ENCODE measurements at regions not wholly inside any gene's neighbourhood (a gene's known extent, or its start where the extent isn't known, plus 50 kb on each side); places are given as distances from the start of the nearest gene placed in this dataset.

DNA sequence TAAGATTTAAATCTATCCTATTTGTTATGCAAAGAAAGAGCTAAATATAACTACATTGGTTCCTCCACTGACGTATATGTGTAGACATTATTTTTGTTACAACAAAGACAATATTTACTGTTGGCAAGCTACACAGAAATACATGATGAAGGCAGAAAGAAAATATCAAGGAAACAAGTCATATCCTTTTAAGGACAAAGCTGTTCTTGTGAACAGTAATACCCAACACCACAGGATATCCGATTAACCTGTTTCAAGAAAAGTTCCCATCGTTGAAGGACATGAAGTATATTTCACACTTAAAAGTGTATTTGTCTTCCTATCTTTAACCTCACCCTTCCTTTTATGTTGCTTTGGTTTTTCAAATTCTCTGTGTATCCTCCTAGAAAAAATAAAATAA, 235.8 kb upstream of the AADAT start:
- 64% methylated on average over 2 of the region's 3 CpGs for WGBS (ENCODE audit: insufficient coverage)
- Mint-ChIP-seq H3K27ac (peak overlapping the region; percentile 57 to 87), H3K27me3 (ENCODE audit: low read depth in 2 of 2) (no peaks in the 10 kb centered on the region), H3K4me3 (peak overlapping the region; percentile 25), H3K9me3 (peaks cover 21 to 23% of the 10 kb centered on the region in 2 donors), H3K36me3 (peaks cover 14% of the 10 kb centered on the region), H3K4me1 (peaks cover 5 to 10% of the 10 kb centered on the region in 2 donors)
- H3K4me3 ChIP-seq (ENCODE audit: low read length), result no peak overlapping the region
- DNase-seq (peak in 1 of 2 donors; percentile 3), ATAC-seq (peak; percentile 56 to 93 (median 88))
- H3K9me3 ChIP-seq (ENCODE audit: control insufficient read depth, insufficient read depth, low read length), result peaks cover 2% of the 10 kb centered on the region
- no peaks in the 10 kb centered on the region for H3K36me3 ChIP-seq (ENCODE audit: control insufficient read depth, insufficient read depth, low read length)
- intact Hi-C loops (cut with micrococcal nuclease), result no loop called here
- no peak overlapping the region for H3K27ac ChIP-seq (ENCODE audit: low read length)
- TF ChIP-seq, protein P1, sequence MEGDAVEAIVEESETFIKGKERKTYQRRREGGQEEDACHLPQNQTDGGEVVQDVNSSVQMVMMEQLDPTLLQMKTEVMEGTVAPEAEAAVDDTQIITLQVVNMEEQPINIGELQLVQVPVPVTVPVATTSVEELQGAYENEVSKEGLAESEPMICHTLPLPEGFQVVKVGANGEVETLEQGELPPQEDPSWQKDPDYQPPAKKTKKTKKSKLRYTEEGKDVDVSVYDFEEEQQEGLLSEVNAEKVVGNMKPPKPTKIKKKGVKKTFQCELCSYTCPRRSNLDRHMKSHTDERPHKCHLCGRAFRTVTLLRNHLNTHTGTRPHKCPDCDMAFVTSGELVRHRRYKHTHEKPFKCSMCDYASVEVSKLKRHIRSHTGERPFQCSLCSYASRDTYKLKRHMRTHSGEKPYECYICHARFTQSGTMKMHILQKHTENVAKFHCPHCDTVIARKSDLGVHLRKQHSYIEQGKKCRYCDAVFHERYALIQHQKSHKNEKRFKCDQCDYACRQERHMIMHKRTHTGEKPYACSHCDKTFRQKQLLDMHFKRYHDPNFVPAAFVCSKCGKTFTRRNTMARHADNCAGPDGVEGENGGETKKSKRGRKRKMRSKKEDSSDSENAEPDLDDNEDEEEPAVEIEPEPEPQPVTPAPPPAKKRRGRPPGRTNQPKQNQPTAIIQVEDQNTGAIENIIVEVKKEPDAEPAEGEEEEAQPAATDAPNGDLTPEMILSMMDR (IDR thresholded peaks at IDR 0.05), result no peak
- H3K4me1 ChIP-seq (ENCODE audit: control insufficient read depth, insufficient read depth, low read length), result no peaks in the 10 kb centered on the region
- no peaks in the 10 kb centered on the region for H3K27me3 ChIP-seq (ENCODE audit: control insufficient read depth, insufficient read depth, low read length)

DNA sequence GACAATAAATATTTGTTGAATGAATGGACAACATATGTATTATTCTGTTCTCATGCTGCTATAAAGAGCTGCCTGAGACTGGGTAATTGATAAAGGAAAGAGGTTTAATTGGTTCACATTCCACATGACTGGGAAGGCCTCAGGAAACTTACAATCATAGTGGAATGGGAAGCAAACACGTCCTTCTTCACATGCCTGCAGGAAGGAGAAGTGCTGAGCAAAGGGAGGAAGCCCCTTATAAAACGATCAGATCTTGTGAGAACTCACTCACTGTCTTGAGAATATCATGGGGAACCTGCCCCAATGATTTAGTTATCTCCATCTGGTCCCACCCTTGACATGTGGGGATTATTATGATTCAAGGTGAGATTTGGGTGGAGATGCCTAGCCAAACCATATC, 233.9 kb upstream of the AADAT start:
- peaks cover 5 to 10% of the 10 kb centered on the region in 2 donors for H3K4me1 Mint-ChIP-seq
- Histone ChIP-seq H3K27me3 (ENCODE audit: control insufficient read depth, insufficient read depth, low read length) (no peaks in the 10 kb centered on the region), H3K4me1 (ENCODE audit: control insufficient read depth, insufficient read depth, low read length) (no peaks in the 10 kb centered on the region), H3K36me3 (ENCODE audit: control insufficient read depth, insufficient read depth, low read length) (no peaks in the 10 kb centered on the region), H3K4me3 (ENCODE audit: low read length) (no peak overlapping the region), H3K9me3 (ENCODE audit: control insufficient read depth, insufficient read depth, low read length) (peaks cover 2% of the 10 kb centered on the region), H3K27ac (ENCODE audit: low read length) (no peak overlapping the region)
- intact Hi-C loops (cut with micrococcal nuclease), result no loop called here
- WGBS (ENCODE audit: insufficient coverage), result 67% methylated on average over 1 of the region's 2 CpGs
- H3K4me3 Mint-ChIP-seq, result no peak overlapping the region
- DNase-seq (no peak), ATAC-seq (no peak)
- H3K9me3 Mint-ChIP-seq, result peaks cover 22 to 26% of the 10 kb centered on the region in 2 donors
- peak overlapping the region in 1 of 2 donors; percentile 63 for H3K27ac Mint-ChIP-seq
- H3K27me3 Mint-ChIP-seq (ENCODE audit: low read depth in 2 of 2), result no peaks in the 10 kb centered on the region
- H3K36me3 Mint-ChIP-seq, result peaks cover 14% of the 10 kb centered on the region
- TF ChIP-seq, protein P1 (IDR thresholded peaks at IDR 0.05), result no peak

DNA sequence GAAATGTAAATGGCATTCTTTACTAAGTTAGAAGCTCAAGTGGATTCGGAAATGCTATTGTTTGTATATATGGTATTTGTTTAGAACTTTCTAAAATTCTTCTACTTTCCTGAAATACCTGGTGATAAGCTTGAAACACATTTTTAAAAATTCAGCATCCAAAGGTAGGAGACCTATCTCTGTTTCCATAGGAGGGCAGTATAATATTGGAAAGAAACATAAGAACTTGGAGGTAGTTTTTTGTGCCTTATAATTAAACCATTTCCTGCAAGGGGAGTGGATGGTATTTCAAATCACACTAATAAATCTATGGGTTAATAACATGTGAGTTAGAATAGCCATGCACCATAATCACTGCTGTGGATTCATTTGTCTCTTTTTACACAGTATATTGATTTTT, 217.4 kb upstream of the AADAT start:
- WGBS (ENCODE audit: insufficient coverage), result no CpG with 5 or more reads among the region's 1 CpG
- ATAC-seq (no peak), DNase-seq (no peak)
- Histone ChIP-seq H3K9me3 (ENCODE audit: control insufficient read depth, insufficient read depth, low read length) (no peaks in the 10 kb centered on the region), H3K4me1 (ENCODE audit: control insufficient read depth, insufficient read depth, low read length) (no peaks in the 10 kb centered on the region), H3K36me3 (ENCODE audit: control insufficient read depth, insufficient read depth, low read length) (no peaks in the 10 kb centered on the region), H3K27me3 (ENCODE audit: control insufficient read depth, insufficient read depth, low read length) (no peaks in the 10 kb centered on the region), H3K4me3 (ENCODE audit: low read length) (no peak overlapping the region), H3K27ac (ENCODE audit: low read length) (no peak overlapping the region)
- H3K4me3 Mint-ChIP-seq, result no peak overlapping the region
- no peak overlapping the region for H3K27ac Mint-ChIP-seq
- H3K36me3 Mint-ChIP-seq, result peaks cover 4% of the 10 kb centered on the region
- peaks cover 3 to 7% of the 10 kb centered on the region in 2 donors for H3K9me3 Mint-ChIP-seq
- intact Hi-C loops (cut with micrococcal nuclease), result no loop called here
- TF ChIP-seq, protein P1 (IDR thresholded peaks at IDR 0.05), result no peak
- H3K4me1 Mint-ChIP-seq, result no peaks in the 10 kb centered on the region
- H3K27me3 Mint-ChIP-seq (ENCODE audit: low read depth in 2 of 2), result no peaks in the 10 kb centered on the region

DNA sequence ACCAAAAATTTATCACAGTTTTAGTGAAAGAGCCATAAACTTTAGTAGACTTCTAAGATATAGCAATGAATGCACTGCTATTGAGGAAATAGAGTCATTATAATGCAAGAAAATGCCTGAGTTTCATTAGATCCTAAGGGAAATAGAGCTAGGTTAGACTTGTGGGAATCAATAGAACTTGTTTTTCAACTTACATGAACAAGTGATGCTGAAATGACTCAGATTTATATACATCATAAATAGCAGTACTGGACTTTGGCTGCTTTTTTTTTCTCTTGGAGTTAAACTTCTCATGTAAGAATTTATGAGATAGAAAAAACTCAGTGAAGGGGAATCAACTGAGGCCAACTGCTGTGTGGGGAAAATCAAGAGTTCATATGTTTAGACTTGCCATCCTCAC, 216.5 kb upstream of the AADAT start:
- intact Hi-C loops (cut with micrococcal nuclease), result no loop called here
- Mint-ChIP-seq H3K9me3 (peaks cover 2 to 3% of the 10 kb centered on the region in 2 donors), H3K4me1 (no peaks in the 10 kb centered on the region), H3K36me3 (no peaks in the 10 kb centered on the region), H3K4me3 (no peak overlapping the region), H3K27ac (no peak overlapping the region), H3K27me3 (ENCODE audit: low read depth in 2 of 2) (no peaks in the 10 kb centered on the region)
- Histone ChIP-seq H3K27ac (ENCODE audit: low read length) (no peak overlapping the region), H3K4me3 (ENCODE audit: low read length) (no peak overlapping the region), H3K36me3 (ENCODE audit: control insufficient read depth, insufficient read depth, low read length) (no peaks in the 10 kb centered on the region), H3K4me1 (ENCODE audit: control insufficient read depth, insufficient read depth, low read length) (no peaks in the 10 kb centered on the region), H3K9me3 (ENCODE audit: control insufficient read depth, insufficient read depth, low read length) (no peaks in the 10 kb centered on the region), H3K27me3 (ENCODE audit: control insufficient read depth, insufficient read depth, low read length) (no peaks in the 10 kb centered on the region)
- TF ChIP-seq, protein P1 (IDR thresholded peaks at IDR 0.05), result no peak
- ATAC-seq (no peak), DNase-seq (no peak)
